Endothelial cell of umbilical vein (primary cell): ENCODE measurements at regions not wholly inside any gene's neighbourhood (a gene's known extent, or its start where the extent isn't known, plus 50 kb on each side); places are given as distances from the start of the nearest gene placed in this dataset.

Source experiments
- BruUV-seq: library from RNA; stranded (reverse); fragments of 400-500 nt; replicated peaks from 2 replicates; lab custom pipeline; 2021; lab: Mats Ljungman, UMichigan
- CTCF ChIA-PET: fragments of 300-600, 350-600 bp; sonication (Branson Sonifier 250); formaldehyde crosslinking; loops from one replicate; lab custom pipeline; 2021; ENCODE audit warnings: antibody characterized with exemption, inconsistent platforms; lab: Charles Lee
- POLR2A ChIA-PET: fragments of 300-600, 350-600 bp; sonication (Branson Sonifier 250); formaldehyde crosslinking; loops from one replicate; lab custom pipeline; 2021; ENCODE audit warnings: antibody characterized with exemption, inconsistent platforms; lab: Charles Lee
- DNase-seq: peaks from one replicate; pipeline ENCODE4 v3.0.0-alpha.2; 2011; ENCODE audit warnings: low read depth, low spot score
- FAIRE-seq: peaks from 2 replicates; lab custom pipeline; 2011; peaks lifted over from hg19 to GRCh38; lab: Jason Lieb, UNC
- H2AFZ ChIP-seq: 2 replicates; pipeline ENCODE4 v1.6.0; 2012; ENCODE audit warnings: low read depth, low read length, control low read depth, inconsistent platforms
- H3K27ac ChIP-seq: 2 replicates; pipeline ENCODE4 v1.5.1; 2011; ENCODE audit warnings: low read depth, mild to moderate bottlenecking, control low read depth, low read length, moderate library complexity; ENCODE audit not compliant: insufficient read depth
- H3K27me3 ChIP-seq, 2 experiments: 2 replicates each; pipeline versions ENCODE4 v1.6.0 to v1.6.1; 2011; ENCODE audit warnings: low read length in 2 of 2, mixed read lengths in 1 of 2; ENCODE audit not compliant: control insufficient read depth in 2 of 2, insufficient read depth in 2 of 2
- H3K36me3 ChIP-seq, 2 experiments: 2 replicates in 1 of 2; 3 replicates in 1 of 2; pipeline ENCODE4 v1.5.1; 2011; ENCODE audit warnings: low read length in 2 of 2, mild to moderate bottlenecking in 1 of 2, moderate library complexity in 1 of 2; ENCODE audit not compliant: control insufficient read depth in 2 of 2, insufficient read depth in 2 of 2; ENCODE audit errors: extremely low read depth in 1 of 2
- H3K4me1 ChIP-seq: 3 replicates; pipeline ENCODE4 v1.5.1; 2011; ENCODE audit warnings: mild to moderate bottlenecking, low read length; ENCODE audit not compliant: control insufficient read depth, insufficient read depth; ENCODE audit errors: extremely low read depth
- H3K4me2 ChIP-seq: 2 replicates; pipeline ENCODE4 v1.6.1; 2011; ENCODE audit warnings: low read length, control low read depth, mixed read lengths; ENCODE audit not compliant: insufficient read depth
- H3K4me3 ChIP-seq, 3 experiments: fragments of 200-600 bp in 1 of 3; sonication (generic), shearing (Covaris generic) in 1 of 3; replicated peaks in 1 of 3; 2 replicates each; pipeline ENCODE4 v1.5.1; 2011 to 2016; ENCODE audit warnings: control low read depth in 3 of 3, low read length in 3 of 3, mild to moderate bottlenecking in 2 of 3, inconsistent platforms in 1 of 3, low read depth in 1 of 3, moderate library complexity in 1 of 3; ENCODE audit not compliant: insufficient read depth in 1 of 3
- H3K79me2 ChIP-seq: 2 replicates; pipeline ENCODE4 v1.6.0; 2012; ENCODE audit warnings: low read length, inconsistent platforms; ENCODE audit not compliant: control insufficient read depth, insufficient read depth
- H3K9ac ChIP-seq: replicated peaks from 2 replicates; pipeline ENCODE3; 2011; ENCODE audit warnings: low read length, control low read depth; ENCODE audit not compliant: insufficient read depth; ENCODE audit errors: extremely low read depth
- H3K9me1 ChIP-seq: replicated peaks from 3 replicates; pipeline ENCODE4 v1.6.0; 2011; ENCODE audit warnings: mild to moderate bottlenecking, low read length; ENCODE audit not compliant: control insufficient read depth, insufficient read depth; ENCODE audit errors: extremely low read depth
- H3K9me3 ChIP-seq: replicated peaks from 2 replicates; pipeline ENCODE4 v1.5.1; 2012; ENCODE audit warnings: low read length, inconsistent platforms; ENCODE audit not compliant: control insufficient read depth, insufficient read depth
- H4K20me1 ChIP-seq: replicated peaks from 2 replicates; pipeline ENCODE3; 2011; ENCODE audit warnings: mild to moderate bottlenecking, low read length; ENCODE audit not compliant: control insufficient read depth, insufficient read depth; ENCODE audit errors: extremely low read depth
- CTCF ChIP-seq, 2 donors: IDR thresholded peaks; 1 replicate in 1 of 2; 2 replicates in 1 of 2; pipeline ENCODE4 v1.5.1; 2011; ENCODE audit warnings: low read length in 2 of 2, mild to moderate bottlenecking in 2 of 2, moderate library complexity in 2 of 2, control low read depth in 1 of 2, inconsistent platforms in 1 of 2, low read depth in 1 of 2; ENCODE audit not compliant: insufficient read depth in 1 of 2; ENCODE audit errors: extremely low read depth in 1 of 2
- EZH2 ChIP-seq: IDR thresholded peaks from 2 replicates; pipeline ENCODE4 v1.6.1; 2012; ENCODE audit warnings: borderline replicate concordance, low read depth, mild to moderate bottlenecking, moderate library complexity, low read length, inconsistent platforms; ENCODE audit not compliant: severe bottlenecking
- FOS ChIP-seq: IDR thresholded peaks from 2 replicates; pipeline ENCODE4 v1.6.1; 2011; ENCODE audit warnings: mild to moderate bottlenecking, low read length, moderate library complexity, borderline replicate concordance; ENCODE audit not compliant: insufficient read depth
- GATA2 ChIP-seq: IDR thresholded peaks from 2 replicates; pipeline ENCODE4 v1.7.0; 2011; ENCODE audit warnings: low read depth, mild to moderate bottlenecking, moderate library complexity, mixed read lengths, low read length; ENCODE audit not compliant: insufficient read length, insufficient read depth
- JUN ChIP-seq: IDR thresholded peaks from 2 replicates; pipeline ENCODE4 v1.6.1; 2011; ENCODE audit warnings: borderline replicate concordance, low read depth; ENCODE audit not compliant: insufficient read length, insufficient read depth
- MAX ChIP-seq: IDR thresholded peaks from 2 replicates; pipeline ENCODE4 v1.6.1; 2011; ENCODE audit not compliant: insufficient read depth, insufficient read length
- MYC ChIP-seq: IDR thresholded peaks from one replicate; pipeline ENCODE4 v1.6.1; 2011; ENCODE audit warnings: mild to moderate bottlenecking, low read depth, low read length
- POLR2A ChIP-seq: IDR thresholded peaks from 2 replicates; pipeline ENCODE4 v1.6.1; 2012; ENCODE audit warnings: low read depth, mild to moderate bottlenecking, control low read depth, low read length
- POLR2AphosphoS5 ChIP-seq: IDR thresholded peaks from 2 replicates; pipeline ENCODE4 v1.6.1; 2012; ENCODE audit warnings: low read depth, mild to moderate bottlenecking, control low read depth, low read length, moderate library complexity; ENCODE audit not compliant: insufficient read depth
- dilution Hi-C: fragments of 300-500 bp; cut with MboI; formaldehyde crosslinking; loops from one replicate; pipeline ENCODE4 v1.15.0; 2019; ENCODE audit warnings: low sequenced_read_pairs; ENCODE audit not compliant: extremely low pct_ligation_motif_present
- intact Hi-C: fragments of 100-400 bp; cut with micrococcal nuclease; formaldehyde crosslinking; loops from one replicate; pipeline ENCODE4 v1.10.0; 2022

- no peak for DNase-seq
- H4K20me1 ChIP-seq: no peaks in the 10 kb centered on the region
- H3K9me1 ChIP-seq: no peaks in the 10 kb centered on the region
- no peak overlapping the region for H2AFZ ChIP-seq
- ChIA-PET CTCF (no interaction called here), POLR2A (no interaction called here)
- dilution Hi-C loops: no loop called here
- BruUV-seq: no TSS peak
- no peaks in the 10 kb centered on the region for H3K27me3 ChIP-seq
- H3K4me2 ChIP-seq: no peak overlapping the region
- TF ChIP-seq JUN (no peak), FOS (no peak), MYC (no peak), POLR2A (no peak), CTCF (IDR thresholded peaks at IDR 0.05; ENCODE audit: extremely low read depth in 1 of 2, insufficient read depth in 1 of 2, low read depth in 1 of 2, low read length in 2 of 2) (no peak), EZH2 (no peak), MAX (no peak), POLR2AphosphoS5 (no peak), GATA2 (no peak)
- H3K9ac ChIP-seq: no peak overlapping the region
- H3K79me2 ChIP-seq: no peaks in the 10 kb centered on the region
- H3K27ac ChIP-seq: no peak overlapping the region
- H3K4me3 ChIP-seq: no peak overlapping the region
- H3K4me1 ChIP-seq: no peaks in the 10 kb centered on the region
- intact Hi-C loops: no loop called here
- H3K36me3 ChIP-seq: no peaks in the 10 kb centered on the region
- no peak for FAIRE-seq
- H3K9me3 ChIP-seq: no peaks in the 10 kb centered on the region
Measured at GRCh38 chr18:66937546-66937945, 333.7 kb upstream of the CDH19 start.
